Breast epithelium (tissue), 4 donors: ENCODE measurements at regions not wholly inside any gene's neighbourhood (a gene's known extent, or its start where the extent isn't known, plus 50 kb on each side); places are given as distances from the start of the nearest gene placed in this dataset.

Experiments
- DNase-seq, 2 donors: peaks; one replicate each; pipeline ENCODE4 v3.0.0-alpha.2; 2019; ENCODE audit warnings: low spot score in 2 of 2
- H3K27ac ChIP-seq, 2 donors: fragments of 200-600 bp; sonication (generic) in 1 of 2; one replicate each; pipeline ENCODE4 v1.5.1; 2016 to 2019; ENCODE audit warnings: mild to moderate bottlenecking in 1 of 2
- H3K27me3 ChIP-seq, 2 donors: fragments of 200-600 bp; sonication (generic) in 1 of 2; one replicate each; pipeline versions ENCODE4 v1.5.1 to v1.6.0; 2017 to 2019; ENCODE audit warnings: control low read depth in 1 of 2, mild to moderate bottlenecking in 1 of 2
- H3K36me3 ChIP-seq: fragments of 200-600 bp; one replicate; pipeline ENCODE4 v1.5.1; 2019
- H3K4me1 ChIP-seq, 2 donors: fragments of 200-600 bp; sonication (generic); one replicate each; pipeline ENCODE4 v1.5.1; 2016 to 2019; ENCODE audit warnings: control low read depth in 1 of 2
- H3K4me3 ChIP-seq, 3 donors: fragments of 200-600 bp; sonication (generic); 1 replicate in 2 of 3; 2 replicates in 1 of 3; pipeline ENCODE4 v1.5.1; 2016 to 2019; ENCODE audit warnings: mild to moderate bottlenecking in 3 of 3, moderate library complexity in 2 of 3
- H3K9me3 ChIP-seq, 2 donors: fragments of 200-600 bp; sonication (generic) in 1 of 2; one replicate each; pipeline ENCODE4 v1.5.1; 2016 to 2019; ENCODE audit warnings: control low read depth in 1 of 2
- POLR2A ChIP-seq: fragments of 450-650 bp; IDR thresholded peaks from one replicate; pipeline ENCODE4 v1.6.1; 2016; ENCODE audit warnings: antibody characterized with exemption, mild to moderate bottlenecking, moderate library complexity
- POLR2AphosphoS5 ChIP-seq, 3 donors: sonication (generic); formaldehyde crosslinking; IDR thresholded peaks; one replicate each; pipeline ENCODE4 v1.6.1; 2017; ENCODE audit warnings: antibody characterized with exemption in 3 of 3
- intact Hi-C: fragments of 100-400 bp; cut with DNase I; formaldehyde crosslinking; loops from one replicate; pipeline ENCODE4 v1.15.1; 2023; ENCODE audit warnings: low total_unique reads
- TF ChIP-seq, protein P1 (sequence below), 3 donors: fragments of 450-650 bp; IDR thresholded peaks; one replicate each; pipeline ENCODE4 v1.5.1; 2016 to 2017; ENCODE audit warnings: antibody characterized with exemption in 3 of 3, mild to moderate bottlenecking in 3 of 3, moderate library complexity in 3 of 3

DNA sequence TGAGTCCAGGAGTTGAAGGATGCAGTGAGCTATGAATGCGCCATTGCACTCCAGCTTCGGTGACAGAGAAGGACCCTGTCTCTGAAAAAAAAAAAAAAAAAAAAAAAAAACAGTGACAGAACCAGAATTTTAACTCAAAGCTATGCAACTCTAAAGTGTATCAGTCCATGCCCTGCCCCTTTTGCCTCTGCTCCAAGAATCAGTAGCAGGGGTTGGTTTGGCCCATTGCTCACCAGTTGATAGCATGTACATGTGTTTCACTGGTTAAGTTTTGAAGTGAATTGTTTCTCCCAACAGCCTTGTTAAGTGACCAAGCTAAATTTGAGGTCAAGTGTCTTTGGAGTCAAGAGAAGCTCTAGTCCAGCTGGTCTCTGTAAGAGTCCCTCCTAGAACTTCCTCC lies 245.9 kb downstream of the PLPP3 start:
- Histone ChIP-seq H3K4me3 (no peak overlapping the region), H3K36me3 (no peaks in the 10 kb centered on the region), H3K27me3 (no peaks in the 10 kb centered on the region), H3K4me1 (no peaks in the 10 kb centered on the region), H3K27ac (no peak overlapping the region), H3K9me3 (no peaks in the 10 kb centered on the region)
- no peak for TF ChIP-seq POLR2A
- TF ChIP-seq, protein P1, sequence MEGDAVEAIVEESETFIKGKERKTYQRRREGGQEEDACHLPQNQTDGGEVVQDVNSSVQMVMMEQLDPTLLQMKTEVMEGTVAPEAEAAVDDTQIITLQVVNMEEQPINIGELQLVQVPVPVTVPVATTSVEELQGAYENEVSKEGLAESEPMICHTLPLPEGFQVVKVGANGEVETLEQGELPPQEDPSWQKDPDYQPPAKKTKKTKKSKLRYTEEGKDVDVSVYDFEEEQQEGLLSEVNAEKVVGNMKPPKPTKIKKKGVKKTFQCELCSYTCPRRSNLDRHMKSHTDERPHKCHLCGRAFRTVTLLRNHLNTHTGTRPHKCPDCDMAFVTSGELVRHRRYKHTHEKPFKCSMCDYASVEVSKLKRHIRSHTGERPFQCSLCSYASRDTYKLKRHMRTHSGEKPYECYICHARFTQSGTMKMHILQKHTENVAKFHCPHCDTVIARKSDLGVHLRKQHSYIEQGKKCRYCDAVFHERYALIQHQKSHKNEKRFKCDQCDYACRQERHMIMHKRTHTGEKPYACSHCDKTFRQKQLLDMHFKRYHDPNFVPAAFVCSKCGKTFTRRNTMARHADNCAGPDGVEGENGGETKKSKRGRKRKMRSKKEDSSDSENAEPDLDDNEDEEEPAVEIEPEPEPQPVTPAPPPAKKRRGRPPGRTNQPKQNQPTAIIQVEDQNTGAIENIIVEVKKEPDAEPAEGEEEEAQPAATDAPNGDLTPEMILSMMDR (IDR thresholded peaks at IDR 0.05), result no peak
- no peak for TF ChIP-seq POLR2AphosphoS5 (IDR thresholded peaks at IDR 0.05)
- no peak for DNase-seq
- intact Hi-C loops, result no loop called here

GRCh38 chr1:56331892-56332567 lies 247.3 kb downstream of the PLPP3 start:
- Histone ChIP-seq H3K27ac (no peak overlapping the region), H3K9me3 (no peaks in the 10 kb centered on the region), H3K4me1 (no peaks in the 10 kb centered on the region), H3K36me3 (no peaks in the 10 kb centered on the region), H3K27me3 (no peaks in the 10 kb centered on the region), H3K4me3 (no peak overlapping the region)
- TF ChIP-seq, protein P1 (IDR thresholded peaks at IDR 0.05), result no peak
- no peak for TF ChIP-seq POLR2AphosphoS5 (IDR thresholded peaks at IDR 0.05)
- TF ChIP-seq POLR2A, result no peak
- no peak for DNase-seq
- intact Hi-C loops, result no loop called here

- H3K4me1 ChIP-seq, result no peaks in the 10 kb centered on the region
- H3K4me3 ChIP-seq, result no peak overlapping the region
- DNase-seq, result no peak
- H3K9me3 ChIP-seq, result no peaks in the 10 kb centered on the region
- intact Hi-C loops, result no loop called here
- no peaks in the 10 kb centered on the region for H3K36me3 ChIP-seq
- no peak overlapping the region for H3K27ac ChIP-seq
- no peak for TF ChIP-seq POLR2A
- TF ChIP-seq, protein P1 (IDR thresholded peaks at IDR 0.05), result no peak
- TF ChIP-seq POLR2AphosphoS5 (IDR thresholded peaks at IDR 0.05), result no peak
- no peaks in the 10 kb centered on the region for H3K27me3 ChIP-seq
Measured at GRCh38 chr1:56331207-56331891, 248.0 kb downstream of the PLPP3 start.

GRCh38 chr1:56330391-56331026 lies 248.9 kb downstream of the PLPP3 start:
- TF ChIP-seq, protein P1 (IDR thresholded peaks at IDR 0.05), result no peak
- Histone ChIP-seq H3K4me1 (no peaks in the 10 kb centered on the region), H3K36me3 (no peaks in the 10 kb centered on the region), H3K27ac (no peak overlapping the region), H3K4me3 (no peak overlapping the region), H3K9me3 (no peaks in the 10 kb centered on the region), H3K27me3 (no peaks in the 10 kb centered on the region)
- intact Hi-C loops, result no loop called here
- no peak for DNase-seq

- H3K4me1 ChIP-seq, result no peaks in the 10 kb centered on the region
- DNase-seq, result no peak
Measured at GRCh38 chr1:56329970-56330369, 249.4 kb downstream of the PLPP3 start.

More at GRCh38 chr1:56329970-56330369, 249.4 kb downstream of the PLPP3 start:
- no peak for TF ChIP-seq POLR2AphosphoS5 (IDR thresholded peaks at IDR 0.05)
- no peak for TF ChIP-seq POLR2A
- TF ChIP-seq, protein P1 (IDR thresholded peaks at IDR 0.05), result no peak
- Histone ChIP-seq H3K27ac (no peak overlapping the region), H3K9me3 (no peaks in the 10 kb centered on the region), H3K36me3 (no peaks in the 10 kb centered on the region), H3K27me3 (no peaks in the 10 kb centered on the region), H3K4me3 (no peak overlapping the region)
- intact Hi-C loops, result no loop called here
